Endothelial cell of umbilical vein (primary cell): ENCODE measurements at regions not wholly inside any gene's neighbourhood (a gene's known extent, or its start where the extent isn't known, plus 50 kb on each side); places are given as distances from the start of the nearest gene placed in this dataset.

ENCODE experiments used
- BruUV-seq: library from RNA; stranded (reverse); fragments of 400-500 nt; replicated peaks from 2 replicates; lab custom pipeline; 2021; lab: Mats Ljungman, UMichigan
- CTCF ChIA-PET: fragments of 300-600, 350-600 bp; sonication (Branson Sonifier 250); formaldehyde crosslinking; loops from one replicate; lab custom pipeline; 2021; ENCODE audit warnings: antibody characterized with exemption, inconsistent platforms; lab: Charles Lee
- POLR2A ChIA-PET: fragments of 300-600, 350-600 bp; sonication (Branson Sonifier 250); formaldehyde crosslinking; loops from one replicate; lab custom pipeline; 2021; ENCODE audit warnings: antibody characterized with exemption, inconsistent platforms; lab: Charles Lee
- DNase-seq: peaks from one replicate; pipeline ENCODE4 v3.0.0-alpha.2; 2011; ENCODE audit warnings: low read depth, low spot score
- FAIRE-seq: peaks from 2 replicates; lab custom pipeline; 2011; peaks lifted over from hg19 to GRCh38; lab: Jason Lieb, UNC
- H2AFZ ChIP-seq: 2 replicates; pipeline ENCODE4 v1.6.0; 2012; ENCODE audit warnings: low read depth, low read length, control low read depth, inconsistent platforms
- H3K27ac ChIP-seq: 2 replicates; pipeline ENCODE4 v1.5.1; 2011; ENCODE audit warnings: low read depth, mild to moderate bottlenecking, control low read depth, low read length, moderate library complexity; ENCODE audit not compliant: insufficient read depth
- H3K27me3 ChIP-seq, 2 experiments: 2 replicates each; pipeline versions ENCODE4 v1.6.0 to v1.6.1; 2011; ENCODE audit warnings: low read length in 2 of 2, mixed read lengths in 1 of 2; ENCODE audit not compliant: control insufficient read depth in 2 of 2, insufficient read depth in 2 of 2
- H3K36me3 ChIP-seq, 2 experiments: 2 replicates in 1 of 2; 3 replicates in 1 of 2; pipeline ENCODE4 v1.5.1; 2011; ENCODE audit warnings: low read length in 2 of 2, mild to moderate bottlenecking in 1 of 2, moderate library complexity in 1 of 2; ENCODE audit not compliant: control insufficient read depth in 2 of 2, insufficient read depth in 2 of 2; ENCODE audit errors: extremely low read depth in 1 of 2
- H3K4me1 ChIP-seq: 3 replicates; pipeline ENCODE4 v1.5.1; 2011; ENCODE audit warnings: mild to moderate bottlenecking, low read length; ENCODE audit not compliant: control insufficient read depth, insufficient read depth; ENCODE audit errors: extremely low read depth
- H3K4me2 ChIP-seq: 2 replicates; pipeline ENCODE4 v1.6.1; 2011; ENCODE audit warnings: low read length, control low read depth, mixed read lengths; ENCODE audit not compliant: insufficient read depth
- H3K4me3 ChIP-seq, 3 experiments: fragments of 200-600 bp in 1 of 3; sonication (generic), shearing (Covaris generic) in 1 of 3; replicated peaks in 1 of 3; 2 replicates each; pipeline ENCODE4 v1.5.1; 2011 to 2016; ENCODE audit warnings: control low read depth in 3 of 3, low read length in 3 of 3, mild to moderate bottlenecking in 2 of 3, inconsistent platforms in 1 of 3, low read depth in 1 of 3, moderate library complexity in 1 of 3; ENCODE audit not compliant: insufficient read depth in 1 of 3
- H3K79me2 ChIP-seq: 2 replicates; pipeline ENCODE4 v1.6.0; 2012; ENCODE audit warnings: low read length, inconsistent platforms; ENCODE audit not compliant: control insufficient read depth, insufficient read depth
- H3K9ac ChIP-seq: replicated peaks from 2 replicates; pipeline ENCODE3; 2011; ENCODE audit warnings: low read length, control low read depth; ENCODE audit not compliant: insufficient read depth; ENCODE audit errors: extremely low read depth
- H3K9me1 ChIP-seq: replicated peaks from 3 replicates; pipeline ENCODE4 v1.6.0; 2011; ENCODE audit warnings: mild to moderate bottlenecking, low read length; ENCODE audit not compliant: control insufficient read depth, insufficient read depth; ENCODE audit errors: extremely low read depth
- H3K9me3 ChIP-seq: replicated peaks from 2 replicates; pipeline ENCODE4 v1.5.1; 2012; ENCODE audit warnings: low read length, inconsistent platforms; ENCODE audit not compliant: control insufficient read depth, insufficient read depth
- H4K20me1 ChIP-seq: replicated peaks from 2 replicates; pipeline ENCODE3; 2011; ENCODE audit warnings: mild to moderate bottlenecking, low read length; ENCODE audit not compliant: control insufficient read depth, insufficient read depth; ENCODE audit errors: extremely low read depth
- EZH2 ChIP-seq: IDR thresholded peaks from 2 replicates; pipeline ENCODE4 v1.6.1; 2012; ENCODE audit warnings: borderline replicate concordance, low read depth, mild to moderate bottlenecking, moderate library complexity, low read length, inconsistent platforms; ENCODE audit not compliant: severe bottlenecking
- FOS ChIP-seq: IDR thresholded peaks from 2 replicates; pipeline ENCODE4 v1.6.1; 2011; ENCODE audit warnings: mild to moderate bottlenecking, low read length, moderate library complexity, borderline replicate concordance; ENCODE audit not compliant: insufficient read depth
- GATA2 ChIP-seq: IDR thresholded peaks from 2 replicates; pipeline ENCODE4 v1.7.0; 2011; ENCODE audit warnings: low read depth, mild to moderate bottlenecking, moderate library complexity, mixed read lengths, low read length; ENCODE audit not compliant: insufficient read length, insufficient read depth
- JUN ChIP-seq: IDR thresholded peaks from 2 replicates; pipeline ENCODE4 v1.6.1; 2011; ENCODE audit warnings: borderline replicate concordance, low read depth; ENCODE audit not compliant: insufficient read length, insufficient read depth
- MAX ChIP-seq: IDR thresholded peaks from 2 replicates; pipeline ENCODE4 v1.6.1; 2011; ENCODE audit not compliant: insufficient read depth, insufficient read length
- MYC ChIP-seq: IDR thresholded peaks from one replicate; pipeline ENCODE4 v1.6.1; 2011; ENCODE audit warnings: mild to moderate bottlenecking, low read depth, low read length
- POLR2A ChIP-seq: IDR thresholded peaks from 2 replicates; pipeline ENCODE4 v1.6.1; 2012; ENCODE audit warnings: low read depth, mild to moderate bottlenecking, control low read depth, low read length
- POLR2AphosphoS5 ChIP-seq: IDR thresholded peaks from 2 replicates; pipeline ENCODE4 v1.6.1; 2012; ENCODE audit warnings: low read depth, mild to moderate bottlenecking, control low read depth, low read length, moderate library complexity; ENCODE audit not compliant: insufficient read depth
- dilution Hi-C: fragments of 300-500 bp; cut with MboI; formaldehyde crosslinking; loops from one replicate; pipeline ENCODE4 v1.15.0; 2019; ENCODE audit warnings: low sequenced_read_pairs; ENCODE audit not compliant: extremely low pct_ligation_motif_present
- intact Hi-C: fragments of 100-400 bp; cut with micrococcal nuclease; formaldehyde crosslinking; loops from one replicate; pipeline ENCODE4 v1.10.0; 2022
- TF ChIP-seq, protein P1 (sequence below), 2 donors: IDR thresholded peaks; 1 replicate in 1 of 2; 2 replicates in 1 of 2; pipeline ENCODE4 v1.5.1; 2011; ENCODE audit warnings: low read length in 2 of 2, mild to moderate bottlenecking in 2 of 2, moderate library complexity in 2 of 2, control low read depth in 1 of 2, inconsistent platforms in 1 of 2, low read depth in 1 of 2; ENCODE audit not compliant: insufficient read depth in 1 of 2; ENCODE audit errors: extremely low read depth in 1 of 2

- Histone ChIP-seq H4K20me1 (no peaks in the 10 kb centered on the region), H3K4me2 (no peak overlapping the region), H3K9me3 (no peaks in the 10 kb centered on the region), H3K27me3 (no peaks in the 10 kb centered on the region), H3K4me1 (no peaks in the 10 kb centered on the region), H2AFZ (no peak overlapping the region), H3K27ac (no peak overlapping the region), H3K36me3 (no peaks in the 10 kb centered on the region), H3K9ac (no peak overlapping the region), H3K9me1 (no peaks in the 10 kb centered on the region), H3K4me3 (no peak overlapping the region), H3K79me2 (no peaks in the 10 kb centered on the region)
- DNase-seq: no peak
- FAIRE-seq: no peak
- intact Hi-C loops (no loop called here), dilution Hi-C loops (no loop called here)
- TF ChIP-seq GATA2 (no peak), POLR2AphosphoS5 (no peak), POLR2A (no peak), MAX (no peak), EZH2 (no peak), FOS (no peak), JUN (no peak), MYC (no peak)
- TF ChIP-seq, protein P1, sequence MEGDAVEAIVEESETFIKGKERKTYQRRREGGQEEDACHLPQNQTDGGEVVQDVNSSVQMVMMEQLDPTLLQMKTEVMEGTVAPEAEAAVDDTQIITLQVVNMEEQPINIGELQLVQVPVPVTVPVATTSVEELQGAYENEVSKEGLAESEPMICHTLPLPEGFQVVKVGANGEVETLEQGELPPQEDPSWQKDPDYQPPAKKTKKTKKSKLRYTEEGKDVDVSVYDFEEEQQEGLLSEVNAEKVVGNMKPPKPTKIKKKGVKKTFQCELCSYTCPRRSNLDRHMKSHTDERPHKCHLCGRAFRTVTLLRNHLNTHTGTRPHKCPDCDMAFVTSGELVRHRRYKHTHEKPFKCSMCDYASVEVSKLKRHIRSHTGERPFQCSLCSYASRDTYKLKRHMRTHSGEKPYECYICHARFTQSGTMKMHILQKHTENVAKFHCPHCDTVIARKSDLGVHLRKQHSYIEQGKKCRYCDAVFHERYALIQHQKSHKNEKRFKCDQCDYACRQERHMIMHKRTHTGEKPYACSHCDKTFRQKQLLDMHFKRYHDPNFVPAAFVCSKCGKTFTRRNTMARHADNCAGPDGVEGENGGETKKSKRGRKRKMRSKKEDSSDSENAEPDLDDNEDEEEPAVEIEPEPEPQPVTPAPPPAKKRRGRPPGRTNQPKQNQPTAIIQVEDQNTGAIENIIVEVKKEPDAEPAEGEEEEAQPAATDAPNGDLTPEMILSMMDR (IDR thresholded peaks at IDR 0.05; ENCODE audit: extremely low read depth in 1 of 2, insufficient read depth in 1 of 2, low read depth in 1 of 2, low read length in 2 of 2): no peak
- POLR2A ChIA-PET: no interaction called here
- BruUV-seq: no TSS peak
- CTCF ChIA-PET: interaction anchor here (0.5 to 1.3 kb wide), 3 partner anchors 8 to 24 kb away, joined by 3 read pairs; no protein-coding TSS in a partner anchor
These were observed 126.8 kb upstream of the HCRTR2 start for GRCh38 chr6:55047451-55048044.
